ENCODE measurements at regions not wholly inside any gene's neighbourhood (a gene's known extent, or its start where the extent isn't known, plus 50 kb on each side); places are given as distances from the start of the nearest gene placed in this dataset.

- no peaks in the 10 kb centered on the region for H3K36me3 ChIP-seq (ENCODE audit: insufficient read depth, low read length)
- whole genome bisulfite sequencing: 72% methylated on average over 3 of the region's 3 CpGs
Observed at GRCh38 chr20:6506906-6507305, 260.6 kb upstream of the BMP2 start.

GRCh38 chr20:6504826-6505225, 262.7 kb upstream of the BMP2 start:
- no peaks in the 10 kb centered on the region for H3K9me3 ChIP-seq (ENCODE audit: insufficient read depth, low read depth, low read length)
- no peak overlapping the region for H3K4me3 ChIP-seq (ENCODE audit: low read length)
- 94% methylated on average over 7 of the region's 7 CpGs for WGBS
- H3K27ac ChIP-seq (ENCODE audit: low read depth, low read length): no peak overlapping the region
- no peaks in the 10 kb centered on the region for H3K27me3 ChIP-seq (ENCODE audit: insufficient read depth, low read length)
- no peak overlapping the region for H3K9ac ChIP-seq (ENCODE audit: low read depth, low read length)
- no peaks in the 10 kb centered on the region for H3K36me3 ChIP-seq (ENCODE audit: insufficient read depth, low read length)
- H3K4me1 ChIP-seq (ENCODE audit: insufficient read depth, low read length): no peaks in the 10 kb centered on the region

More at GRCh38 chr20:6506906-6507305, 260.6 kb upstream of the BMP2 start:
- Histone ChIP-seq H3K9ac (ENCODE audit: low read depth, low read length) (no peak overlapping the region), H3K4me1 (ENCODE audit: insufficient read depth, low read length) (no peaks in the 10 kb centered on the region), H3K27ac (ENCODE audit: low read depth, low read length) (no peak overlapping the region), H3K27me3 (ENCODE audit: insufficient read depth, low read length) (no peaks in the 10 kb centered on the region), H3K4me3 (ENCODE audit: low read length) (no peak overlapping the region), H3K9me3 (ENCODE audit: insufficient read depth, low read depth, low read length) (no peaks in the 10 kb centered on the region)

- no CpG with 5 or more reads among the region's 2 CpGs for WGBS
- Histone ChIP-seq H3K4me3 (ENCODE audit: low read length) (no peak overlapping the region), H3K27ac (ENCODE audit: low read depth, low read length) (no peak overlapping the region), H3K9me3 (ENCODE audit: insufficient read depth, low read depth, low read length) (no peaks in the 10 kb centered on the region), H3K4me1 (ENCODE audit: insufficient read depth, low read length) (no peaks in the 10 kb centered on the region), H3K36me3 (ENCODE audit: insufficient read depth, low read length) (no peaks in the 10 kb centered on the region), H3K9ac (ENCODE audit: low read depth, low read length) (no peak overlapping the region), H3K27me3 (ENCODE audit: insufficient read depth, low read length) (no peaks in the 10 kb centered on the region)
Observed at GRCh38 chr20:6504179-6504578, 263.3 kb upstream of the BMP2 start.

- Histone ChIP-seq H3K9me3 (ENCODE audit: insufficient read depth, low read depth, low read length) (no peaks in the 10 kb centered on the region; the same call in 1 of the 2 replicates), H3K9ac (ENCODE audit: low read depth, low read length) (no peak overlapping the region), H3K27me3 (ENCODE audit: insufficient read depth, low read length) (no peaks in the 10 kb centered on the region), H3K4me3 (ENCODE audit: low read length) (no peak overlapping the region), H3K27ac (ENCODE audit: low read depth, low read length) (no peak overlapping the region), H3K4me1 (ENCODE audit: insufficient read depth, low read length) (no peaks in the 10 kb centered on the region), H3K36me3 (ENCODE audit: insufficient read depth, low read length) (no peaks in the 10 kb centered on the region)
- 83% methylated on average over 2 of the region's 2 CpGs for WGBS
Observed at GRCh38 chr20:6502999-6503398, 264.5 kb upstream of the BMP2 start.

- Histone ChIP-seq H3K9ac (ENCODE audit: low read depth, low read length) (no peak overlapping the region), H3K4me3 (ENCODE audit: low read length) (no peak overlapping the region), H3K9me3 (ENCODE audit: insufficient read depth, low read depth, low read length) (no peaks in the 10 kb centered on the region; the same call in 1 of the 2 replicates), H3K4me1 (ENCODE audit: insufficient read depth, low read length) (no peaks in the 10 kb centered on the region), H3K27ac (ENCODE audit: low read depth, low read length) (no peak overlapping the region), H3K27me3 (ENCODE audit: insufficient read depth, low read length) (no peaks in the 10 kb centered on the region), H3K36me3 (ENCODE audit: insufficient read depth, low read length) (no peaks in the 10 kb centered on the region)
- 83% methylated on average over 1 of the region's 2 CpGs for WGBS
Observed at GRCh38 chr20:6502219-6502618, 265.3 kb upstream of the BMP2 start.

GRCh38 chr20:6501061-6501460, 266.4 kb upstream of the BMP2 start:
- Histone ChIP-seq H3K9ac (ENCODE audit: low read depth, low read length) (no peak overlapping the region), H3K4me1 (ENCODE audit: insufficient read depth, low read length) (no peaks in the 10 kb centered on the region), H3K36me3 (ENCODE audit: insufficient read depth, low read length) (no peaks in the 10 kb centered on the region), H3K4me3 (ENCODE audit: low read length) (no peak overlapping the region), H3K27me3 (ENCODE audit: insufficient read depth, low read length) (no peaks in the 10 kb centered on the region), H3K9me3 (ENCODE audit: insufficient read depth, low read depth, low read length) (no peaks in the 10 kb centered on the region; the same call in 1 of the 2 replicates), H3K27ac (ENCODE audit: low read depth, low read length) (no peak overlapping the region)
- WGBS: 79% methylated on average over 1 of the region's 1 CpG

- H3K27ac ChIP-seq (ENCODE audit: low read depth, low read length): no peak overlapping the region
- no peaks in the 10 kb centered on the region for H3K27me3 ChIP-seq (ENCODE audit: insufficient read depth, low read length)
- no peaks in the 10 kb centered on the region for H3K36me3 ChIP-seq (ENCODE audit: insufficient read depth, low read length)
Observed at GRCh38 chr20:6499566-6499965, 267.9 kb upstream of the BMP2 start.

GRCh38 chr20:6496874-6497273, 270.6 kb upstream of the BMP2 start:
- Histone ChIP-seq H3K4me3 (ENCODE audit: low read length) (no peak overlapping the region), H3K4me1 (ENCODE audit: insufficient read depth, low read length) (no peaks in the 10 kb centered on the region), H3K27ac (ENCODE audit: low read depth, low read length) (no peak overlapping the region), H3K9ac (ENCODE audit: low read depth, low read length) (no peak overlapping the region), H3K9me3 (ENCODE audit: insufficient read depth, low read depth, low read length) (no peaks in the 10 kb centered on the region; the same call in 1 of the 2 replicates), H3K36me3 (ENCODE audit: insufficient read depth, low read length) (no peaks in the 10 kb centered on the region), H3K27me3 (ENCODE audit: insufficient read depth, low read length) (no peaks in the 10 kb centered on the region)

More at GRCh38 chr20:6499566-6499965, 267.9 kb upstream of the BMP2 start:
- no peak overlapping the region for H3K9ac ChIP-seq (ENCODE audit: low read depth, low read length)
- H3K9me3 ChIP-seq (ENCODE audit: insufficient read depth, low read depth, low read length): no peaks in the 10 kb centered on the region; the same call in 1 of the 2 replicates
- no peaks in the 10 kb centered on the region for H3K4me1 ChIP-seq (ENCODE audit: insufficient read depth, low read length)
- no peak overlapping the region for H3K4me3 ChIP-seq (ENCODE audit: low read length)

- no peaks in the 10 kb centered on the region for H3K36me3 ChIP-seq (ENCODE audit: insufficient read depth, low read length)
- no peaks in the 10 kb centered on the region; the same call in 1 of the 2 replicates for H3K9me3 ChIP-seq (ENCODE audit: insufficient read depth, low read depth, low read length)
- no peak overlapping the region for H3K9ac ChIP-seq (ENCODE audit: low read depth, low read length)
- H3K4me1 ChIP-seq (ENCODE audit: insufficient read depth, low read length): no peaks in the 10 kb centered on the region
- H3K27me3 ChIP-seq (ENCODE audit: insufficient read depth, low read length): no peaks in the 10 kb centered on the region
- H3K27ac ChIP-seq (ENCODE audit: low read depth, low read length): no peak overlapping the region
- WGBS: 91% methylated on average over 1 of the region's 1 CpG
- H3K4me3 ChIP-seq (ENCODE audit: low read length): no peak overlapping the region
Observed at GRCh38 chr20:6495907-6496306, 271.6 kb upstream of the BMP2 start.

GRCh38 chr20:6492271-6493055, 275.0 kb upstream of the BMP2 start:
- Histone ChIP-seq H3K9me3 (ENCODE audit: insufficient read depth, low read depth, low read length) (no peaks in the 10 kb centered on the region), H3K4me3 (ENCODE audit: low read length) (no peak overlapping the region), H3K9ac (ENCODE audit: low read depth, low read length) (no peak overlapping the region), H3K4me1 (ENCODE audit: insufficient read depth, low read length) (no peaks in the 10 kb centered on the region; the same call in 1 of the 2 replicates), H3K36me3 (ENCODE audit: insufficient read depth, low read length) (no peaks in the 10 kb centered on the region), H3K27me3 (ENCODE audit: insufficient read depth, low read length) (no peaks in the 10 kb centered on the region), H3K27ac (ENCODE audit: low read depth, low read length) (no peak overlapping the region)
- 91% methylated on average over 8 of the region's 8 CpGs for WGBS

- Histone ChIP-seq H3K9ac (ENCODE audit: low read depth, low read length) (no peak overlapping the region), H3K27me3 (ENCODE audit: insufficient read depth, low read length) (no peaks in the 10 kb centered on the region), H3K36me3 (ENCODE audit: insufficient read depth, low read length) (no peaks in the 10 kb centered on the region), H3K4me3 (ENCODE audit: low read length) (no peak overlapping the region), H3K27ac (ENCODE audit: low read depth, low read length) (no peak overlapping the region), H3K4me1 (ENCODE audit: insufficient read depth, low read length) (no peaks in the 10 kb centered on the region; the same call in 1 of the 2 replicates), H3K9me3 (ENCODE audit: insufficient read depth, low read depth, low read length) (no peaks in the 10 kb centered on the region)
- WGBS: 89% methylated on average over 3 of the region's 3 CpGs
Observed at GRCh38 chr20:6490849-6491248, 276.6 kb upstream of the BMP2 start.
